H9 (cell line): ENCODE measurements at regions not wholly inside any gene's neighbourhood (a gene's known extent, or its start where the extent isn't known, plus 50 kb on each side); places are given as distances from the start of the nearest gene placed in this dataset.

Experiments used
- DNase-seq: peaks from one replicate; pipeline ENCODE4 v3.0.0-alpha.2; 2017
- H2AFZ ChIP-seq: one replicate; pipeline ENCODE4 v1.6.1; 2013; ENCODE audit warnings: mild to moderate bottlenecking, low read length, control low read depth, moderate library complexity
- H2AK5ac ChIP-seq: 2 replicates; pipeline ENCODE4 v1.6.1; 2013; ENCODE audit warnings: low read length, control low read depth, mixed read lengths; ENCODE audit not compliant: insufficient read length
- H2BK120ac ChIP-seq: one replicate; pipeline ENCODE4 v1.6.1; 2013; ENCODE audit warnings: low read depth, mild to moderate bottlenecking, low read length, control low read depth, inconsistent platforms; ENCODE audit not compliant: poor library complexity, severe bottlenecking
- H2BK12ac ChIP-seq: 2 replicates; pipeline ENCODE4 v1.6.1; 2013; ENCODE audit warnings: low read length, control low read depth, mixed read lengths, low read depth; ENCODE audit not compliant: insufficient read length
- H2BK15ac ChIP-seq: 2 replicates; pipeline ENCODE4 v1.6.1; 2013; ENCODE audit warnings: low read depth, low read length, control low read depth
- H2BK20ac ChIP-seq: one replicate; pipeline ENCODE4 v1.6.1; 2013; ENCODE audit warnings: low read depth, mild to moderate bottlenecking, low read length, control low read depth, inconsistent platforms; ENCODE audit not compliant: poor library complexity, severe bottlenecking
- H2BK5ac ChIP-seq: 2 replicates; pipeline ENCODE4 v1.6.1; 2013; ENCODE audit warnings: low read length, control low read depth, mixed read lengths; ENCODE audit not compliant: insufficient read length
- H3K14ac ChIP-seq: 2 replicates; pipeline ENCODE4 v1.6.1; 2013; ENCODE audit warnings: low read length, control low read depth; ENCODE audit not compliant: insufficient read depth
- H3K18ac ChIP-seq: 2 replicates; pipeline ENCODE4 v1.6.1; 2013; ENCODE audit warnings: low read depth, mild to moderate bottlenecking, mixed read lengths, low read length, control low read depth; ENCODE audit not compliant: insufficient read length
- H3K23ac ChIP-seq: 2 replicates; pipeline ENCODE4 v1.6.1; 2013; ENCODE audit warnings: low read length, control low read depth, mixed read lengths, low read depth; ENCODE audit not compliant: insufficient read length
- H3K23me2 ChIP-seq: 2 replicates; pipeline ENCODE4 v1.6.1; 2013; ENCODE audit warnings: low read depth, mild to moderate bottlenecking, mixed read lengths, low read length, control low read depth; ENCODE audit not compliant: insufficient read length, poor library complexity, severe bottlenecking
- H3K27ac ChIP-seq: 2 replicates; pipeline ENCODE4 v1.5.1; 2013; ENCODE audit warnings: low read length, control low read depth, mixed read lengths, low read depth; ENCODE audit not compliant: insufficient read length
- H3K27me3 ChIP-seq: 2 replicates; pipeline ENCODE4 v1.6.1; 2013; ENCODE audit warnings: low read length, control low read depth, inconsistent platforms; ENCODE audit not compliant: insufficient read depth
- H3K4ac ChIP-seq: 2 replicates; pipeline ENCODE4 v1.6.1; 2013; ENCODE audit warnings: low read depth, mild to moderate bottlenecking, control low read depth, inconsistent platforms, low read length, moderate library complexity
- H3K4me1 ChIP-seq: 2 replicates; pipeline ENCODE4 v1.6.1; 2013; ENCODE audit warnings: low read length, control low read depth, inconsistent platforms; ENCODE audit not compliant: insufficient read depth
- H3K4me2 ChIP-seq: 2 replicates; pipeline ENCODE4 v1.6.1; 2013; ENCODE audit warnings: low read length, control low read depth, mixed read lengths; ENCODE audit not compliant: insufficient read length, insufficient read depth
- H3K56ac ChIP-seq: 2 replicates; pipeline ENCODE4 v1.6.1; 2013; ENCODE audit warnings: low read depth, mild to moderate bottlenecking, mixed read lengths, low read length, control low read depth; ENCODE audit not compliant: insufficient read length
- H3K79me1 ChIP-seq: 2 replicates; pipeline ENCODE4 v1.6.1; 2013; ENCODE audit warnings: low read depth, mild to moderate bottlenecking, moderate library complexity, low read length, control low read depth, inconsistent platforms; ENCODE audit not compliant: insufficient read depth, poor library complexity, severe bottlenecking
- H3K79me2 ChIP-seq: 2 replicates; pipeline ENCODE4 v1.6.1; 2013; ENCODE audit warnings: low read length, control low read depth, inconsistent platforms; ENCODE audit not compliant: insufficient read depth
- H3K9ac ChIP-seq: 2 replicates; pipeline ENCODE4 v1.6.1; 2013; ENCODE audit warnings: low read length, control low read depth, mixed read lengths; ENCODE audit not compliant: insufficient read length; ENCODE audit errors: extremely low read depth
- H3K9me3 ChIP-seq: one replicate; pipeline ENCODE4 v1.6.1; 2013; ENCODE audit warnings: low read depth, low read length, inconsistent platforms; ENCODE audit not compliant: control insufficient read depth
- H3T11ph ChIP-seq: one replicate; pipeline ENCODE4 v1.6.1; 2013; ENCODE audit warnings: mild to moderate bottlenecking, low read length, control low read depth, inconsistent platforms
- H4K20me1 ChIP-seq: one replicate; pipeline ENCODE4 v1.6.1; 2013; ENCODE audit not compliant: control insufficient read depth, insufficient read length, insufficient read depth
- H4K5ac ChIP-seq: 2 replicates; pipeline ENCODE4 v1.6.1; 2013; ENCODE audit warnings: low read depth, mild to moderate bottlenecking, mixed read lengths, low read length, control low read depth; ENCODE audit not compliant: insufficient read length
- H4K8ac ChIP-seq: replicated peaks from 2 replicates; pipeline ENCODE4 v1.6.1; 2013; ENCODE audit warnings: low read length, control low read depth, mixed read lengths, low read depth; ENCODE audit not compliant: insufficient read length
- H4K91ac ChIP-seq: 2 replicates; pipeline ENCODE4 v1.6.1; 2013; ENCODE audit warnings: low read depth, mild to moderate bottlenecking, moderate library complexity, mixed read lengths, low read length, control low read depth; ENCODE audit not compliant: insufficient read length
- H3K27ac Mint-ChIP-seq, 3 experiments: 2 replicates in 2 of 3; 3 replicates in 1 of 3; pipeline ENCODE4 v1.8.0; 2020 to 2021; ENCODE audit warnings: mixed read lengths in 3 of 3, mild to moderate bottlenecking in 1 of 3, moderate library complexity in 1 of 3
- H3K27me3 Mint-ChIP-seq: 2 replicates; pipeline ENCODE4 v1.8.0; 2021; ENCODE audit warnings: low read depth, mild to moderate bottlenecking, moderate library complexity, mixed read lengths
- H3K36me3 Mint-ChIP-seq, 3 experiments: 2 replicates in 2 of 3; 3 replicates in 1 of 3; pipeline ENCODE4 v1.8.0; 2020 to 2021; ENCODE audit warnings: low read depth in 3 of 3, mixed read lengths in 3 of 3; ENCODE audit not compliant: insufficient read depth in 1 of 3
- H3K4me1 Mint-ChIP-seq, 2 experiments: 2 replicates each; pipeline ENCODE4 v1.8.0; 2020; ENCODE audit warnings: mixed read lengths in 2 of 2
- H3K4me3 Mint-ChIP-seq, 2 experiments: 2 replicates in 1 of 2; 3 replicates in 1 of 2; pipeline ENCODE4 v1.8.0; 2020 to 2021; ENCODE audit warnings: mild to moderate bottlenecking in 2 of 2, mixed read lengths in 2 of 2, moderate library complexity in 1 of 2
- H3K9me3 Mint-ChIP-seq, 2 experiments: 2 replicates in 1 of 2; 3 replicates in 1 of 2; pipeline ENCODE4 v1.8.0; 2020; ENCODE audit warnings: mild to moderate bottlenecking in 2 of 2, mixed read lengths in 2 of 2, moderate library complexity in 1 of 2
- CTCF ChIP-seq: fragments of 200-600 bp; sonication (generic); conservative IDR thresholded peaks from 3 replicates; pipeline ENCODE4 v1.8.0; 2021; ENCODE audit warnings: antibody characterized with exemption, mild to moderate bottlenecking
- WGBS: extraction: QIAGEN DNeasy Blood & Tissue Kit; methylation state at CpG from one replicate; pipeline ENCODE4 v1.1.7; 2013; ENCODE audit warnings: missing lambda C conversion rate, low lambda C conversion rate, mixed read lengths; ENCODE audit not compliant: insufficient read length; ENCODE audit errors: extremely low coverage; 5-methylcytosine and 5-hydroxymethylcytosine counted together

- Histone ChIP-seq H3K56ac (no peak overlapping the region), H3K4me2 (no peak overlapping the region), H3T11ph (no peak overlapping the region), H3K18ac (no peak overlapping the region), H3K79me1 (no peaks in the 10 kb centered on the region), H4K20me1 (no peaks in the 10 kb centered on the region), H4K8ac (no peak overlapping the region), H4K5ac (no peak overlapping the region), H3K4ac (no peak overlapping the region), H2BK15ac (no peak overlapping the region), H3K9me3 (no peaks in the 10 kb centered on the region), H3K23me2 (no peaks in the 10 kb centered on the region), H3K4me1 (peaks cover 5% of the 10 kb centered on the region; the same call in 1 of the 2 replicates), H3K27me3 (no peaks in the 10 kb centered on the region), H2AFZ (no peak overlapping the region), H2AK5ac (no peak overlapping the region), H2BK5ac (no peak overlapping the region), H3K9ac (no peak overlapping the region), H2BK20ac (no peak overlapping the region), H3K27ac (no peak overlapping the region), H3K23ac (no peak overlapping the region), H2BK120ac (no peak overlapping the region), H3K14ac (no peak overlapping the region), H3K79me2 (no peaks in the 10 kb centered on the region), H4K91ac (no peak overlapping the region), H2BK12ac (no peak overlapping the region)
- no peak for DNase-seq
- no peak for TF ChIP-seq CTCF
- H3K4me3 Mint-ChIP-seq, result no peak overlapping the region
- H3K36me3 Mint-ChIP-seq, result no peaks in the 10 kb centered on the region; a peak in 1 of 7 replicates
- peaks cover 28% of the 10 kb centered on the region in 2 experiments for H3K4me1 Mint-ChIP-seq
- H3K9me3 Mint-ChIP-seq, result no peaks in the 10 kb centered on the region
- no peaks in the 10 kb centered on the region for H3K27me3 Mint-ChIP-seq
- no CpG with 5 or more reads among the region's 1 CpG for WGBS
- H3K27ac Mint-ChIP-seq, result no peak overlapping the region
Observed at GRCh38 chr10:3702569-3702968, 82.4 kb downstream of the KLF6 start.
